Upper lobe of left lung (tissue), 4 donors: ENCODE measurements at regions not wholly inside any gene's neighbourhood (a gene's known extent, or its start where the extent isn't known, plus 50 kb on each side); places are given as distances from the start of the nearest gene placed in this dataset.

Experiments used
- CTCF ChIP-seq, 6 experiments: fragments of 450-650 bp in 4 of 6; fragments of 200-600 bp in 2 of 6; sonication (generic) in 2 of 6; IDR thresholded peaks; one replicate each; pipeline ENCODE4 v1.5.1; 2016 to 2019; ENCODE audit warnings: antibody characterized with exemption in 6 of 6
- POLR2AphosphoS5 ChIP-seq, 2 donors: sonication (generic); formaldehyde crosslinking; IDR thresholded peaks; one replicate each; pipeline ENCODE4 v1.5.1; 2017; ENCODE audit warnings: antibody characterized with exemption in 2 of 2

- TF ChIP-seq POLR2AphosphoS5 (IDR thresholded peaks at IDR 0.05) (no peak), CTCF (IDR thresholded peaks at IDR 0.05) (no peak)
Measured at GRCh38 chr19:28711411-28711810, 501.5 kb downstream of the UQCRFS1 start.
